Omental fat pad (tissue), 3 donors: ENCODE measurements at regions not wholly inside any gene's neighbourhood (a gene's known extent, or its start where the extent isn't known, plus 50 kb on each side); places are given as distances from the start of the nearest gene placed in this dataset.

Experiments used
- ATAC-seq: fragments of 150-250 bp; one replicate; pipeline ENCODE4 v1.9.1; 2016; ENCODE audit warnings: mild to moderate bottlenecking, moderate library complexity; ENCODE audit not compliant: low FRiP score
- DNase-seq: peaks from one replicate; pipeline ENCODE4 v3.0.0-alpha.2; 2019; ENCODE audit warnings: low spot score
- TF ChIP-seq, protein P1 (sequence below), 3 donors: fragments of 450-650 bp; IDR thresholded peaks; one replicate each; pipeline ENCODE4 v1.5.1; 2016 to 2017; ENCODE audit warnings: antibody characterized with exemption in 3 of 3, mild to moderate bottlenecking in 3 of 3, moderate library complexity in 2 of 3

DNA sequence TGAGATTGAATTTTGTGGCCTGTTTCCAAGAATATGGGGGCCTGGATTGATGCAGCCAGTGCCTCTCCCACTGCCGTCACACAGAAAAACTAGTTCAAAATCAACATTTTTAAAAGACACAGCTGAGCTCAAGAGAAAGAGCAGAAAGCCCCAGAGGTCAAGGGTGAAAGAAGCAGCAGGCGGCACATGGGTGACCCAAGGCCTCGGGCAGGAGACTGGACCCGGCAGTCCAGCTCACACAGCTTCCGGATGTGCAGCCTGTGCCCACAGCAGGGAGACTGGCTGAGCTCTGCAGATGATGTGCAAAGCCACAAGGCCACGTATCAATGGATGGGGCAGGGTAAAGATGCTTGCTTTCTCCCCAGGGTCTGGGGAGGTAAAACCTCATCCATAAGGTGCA is 50.4 kb upstream of the RNF32 start:
- ATAC-seq (no peak), DNase-seq (no peak)
- TF ChIP-seq, protein P1, sequence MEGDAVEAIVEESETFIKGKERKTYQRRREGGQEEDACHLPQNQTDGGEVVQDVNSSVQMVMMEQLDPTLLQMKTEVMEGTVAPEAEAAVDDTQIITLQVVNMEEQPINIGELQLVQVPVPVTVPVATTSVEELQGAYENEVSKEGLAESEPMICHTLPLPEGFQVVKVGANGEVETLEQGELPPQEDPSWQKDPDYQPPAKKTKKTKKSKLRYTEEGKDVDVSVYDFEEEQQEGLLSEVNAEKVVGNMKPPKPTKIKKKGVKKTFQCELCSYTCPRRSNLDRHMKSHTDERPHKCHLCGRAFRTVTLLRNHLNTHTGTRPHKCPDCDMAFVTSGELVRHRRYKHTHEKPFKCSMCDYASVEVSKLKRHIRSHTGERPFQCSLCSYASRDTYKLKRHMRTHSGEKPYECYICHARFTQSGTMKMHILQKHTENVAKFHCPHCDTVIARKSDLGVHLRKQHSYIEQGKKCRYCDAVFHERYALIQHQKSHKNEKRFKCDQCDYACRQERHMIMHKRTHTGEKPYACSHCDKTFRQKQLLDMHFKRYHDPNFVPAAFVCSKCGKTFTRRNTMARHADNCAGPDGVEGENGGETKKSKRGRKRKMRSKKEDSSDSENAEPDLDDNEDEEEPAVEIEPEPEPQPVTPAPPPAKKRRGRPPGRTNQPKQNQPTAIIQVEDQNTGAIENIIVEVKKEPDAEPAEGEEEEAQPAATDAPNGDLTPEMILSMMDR (IDR thresholded peaks at IDR 0.05): no peak

DNA sequence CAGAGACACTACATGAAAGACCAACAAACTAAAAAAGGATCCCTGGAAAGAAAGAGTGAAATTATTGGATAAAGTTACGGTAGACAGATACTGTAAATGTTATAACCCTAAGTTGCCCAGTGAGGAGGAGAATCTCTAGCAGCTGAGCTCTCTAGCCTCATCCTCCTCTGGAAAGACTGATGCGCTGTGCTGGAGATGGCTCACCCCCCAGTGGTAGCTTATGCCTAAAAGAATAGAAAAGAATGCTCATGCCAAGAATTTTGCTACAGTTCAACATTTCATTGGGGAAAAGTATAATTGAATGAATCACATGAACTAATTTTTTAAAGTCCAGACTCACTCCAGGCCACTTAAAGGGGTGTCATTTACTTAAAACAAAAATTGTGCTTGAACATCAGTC is 50.8 kb upstream of the RNF32 start:
- DNase-seq: no peak
- TF ChIP-seq, protein P1 (IDR thresholded peaks at IDR 0.05): no peak
- ATAC-seq: no peak

DNA sequence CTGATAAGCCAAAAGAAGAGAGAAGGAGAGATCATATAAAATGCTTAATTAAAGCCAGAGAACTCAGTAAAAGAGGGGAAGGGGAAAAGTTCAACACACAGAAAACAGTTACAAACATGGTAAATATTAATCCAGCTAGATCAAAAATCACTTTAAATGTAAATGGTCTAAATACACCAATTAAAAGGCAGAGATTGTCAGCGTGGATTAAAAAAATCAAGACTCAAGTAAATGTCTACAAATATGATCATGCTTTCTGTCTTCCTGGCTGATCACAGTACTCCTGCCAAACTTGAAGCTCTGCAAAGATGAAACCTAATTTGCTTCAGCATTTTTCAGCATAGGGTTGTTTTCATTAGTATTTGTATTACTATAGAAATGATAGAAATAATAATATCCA is 54.6 kb upstream of the RNF32 start:
- TF ChIP-seq, protein P1 (IDR thresholded peaks at IDR 0.05): no peak
- DNase-seq (no peak), ATAC-seq (no peak)

DNA sequence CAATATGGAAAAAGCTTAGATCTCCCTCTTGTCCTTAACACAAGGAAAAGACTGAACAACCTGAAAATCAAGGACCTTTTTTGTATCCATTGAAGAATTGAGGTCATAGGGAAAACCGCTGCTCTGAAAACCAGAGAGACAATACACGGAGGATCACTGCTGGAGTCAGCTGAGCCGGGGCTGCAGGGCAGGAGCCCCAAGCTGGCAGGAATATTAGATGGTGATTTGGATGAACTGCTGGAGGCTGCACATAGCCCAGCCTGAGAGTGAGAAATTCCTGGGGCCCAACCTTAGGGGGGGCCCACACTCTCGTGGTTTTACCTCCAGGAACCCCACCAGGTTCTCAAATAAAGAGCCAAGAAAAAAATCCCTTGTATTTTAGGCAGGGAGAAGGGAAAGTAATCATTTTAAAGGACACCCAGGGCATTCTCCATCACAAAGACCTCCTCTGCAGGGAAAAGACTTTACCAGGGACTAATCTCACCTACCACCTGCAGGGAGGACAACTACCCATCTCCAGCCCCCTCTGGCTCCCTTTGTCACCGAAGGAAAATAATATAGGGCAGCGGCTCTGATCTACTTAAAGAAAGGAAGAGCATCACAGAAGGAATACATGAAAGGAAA is 55.4 kb upstream of the RNF32 start:
- no peak for ATAC-seq
- TF ChIP-seq, protein P1 (IDR thresholded peaks at IDR 0.05): no peak
- DNase-seq: no peak

DNA sequence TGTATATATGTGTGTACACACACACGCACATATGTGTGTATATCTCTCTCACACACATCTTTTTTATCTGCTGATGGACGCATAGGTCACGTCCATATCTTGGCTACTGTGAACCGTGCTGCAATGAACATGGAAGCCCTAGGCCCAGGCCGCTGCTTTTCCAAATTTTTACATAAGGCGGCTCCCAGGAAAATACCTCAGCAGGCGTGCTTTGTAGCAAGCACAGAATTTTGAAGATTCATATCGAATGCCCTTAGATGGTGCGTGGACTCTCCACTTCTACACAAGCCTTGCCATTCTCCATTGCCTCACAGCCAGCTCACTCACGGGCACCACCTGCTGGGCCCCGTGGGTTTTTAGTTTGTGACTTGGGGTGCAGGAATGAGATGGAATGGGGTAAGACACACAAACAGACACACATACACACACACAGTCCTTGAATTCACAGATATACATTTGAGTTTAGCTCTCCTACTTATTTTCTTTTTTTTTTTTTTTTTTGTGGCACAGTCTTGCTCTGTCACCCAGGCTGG is 57.9 kb upstream of the RNF32 start:
- no peak for DNase-seq
- ATAC-seq: no peak
- TF ChIP-seq, protein P1 (IDR thresholded peaks at IDR 0.05): no peak

DNA sequence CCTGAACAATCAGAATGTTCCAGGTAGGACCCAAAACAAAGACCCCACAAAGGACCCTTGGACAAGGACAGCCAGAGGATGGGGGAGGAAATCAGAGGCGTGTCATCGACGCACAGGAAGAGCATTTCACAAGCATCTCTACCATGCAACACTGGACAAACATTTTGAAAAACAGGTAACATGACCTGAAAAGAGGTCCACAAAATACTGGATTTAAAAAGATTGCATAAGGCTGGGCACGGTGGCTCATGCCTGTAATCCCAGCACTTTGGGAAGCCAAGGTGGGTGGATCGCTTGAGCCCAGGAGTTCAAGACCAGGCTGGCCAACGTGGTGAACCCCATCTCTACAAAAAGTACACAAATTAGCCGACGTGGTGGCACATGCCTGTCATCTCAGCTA is 60.5 kb upstream of the RNF32 start:
- DNase-seq: no peak
- TF ChIP-seq, protein P1 (IDR thresholded peaks at IDR 0.05): no peak
- ATAC-seq: no peak

DNA sequence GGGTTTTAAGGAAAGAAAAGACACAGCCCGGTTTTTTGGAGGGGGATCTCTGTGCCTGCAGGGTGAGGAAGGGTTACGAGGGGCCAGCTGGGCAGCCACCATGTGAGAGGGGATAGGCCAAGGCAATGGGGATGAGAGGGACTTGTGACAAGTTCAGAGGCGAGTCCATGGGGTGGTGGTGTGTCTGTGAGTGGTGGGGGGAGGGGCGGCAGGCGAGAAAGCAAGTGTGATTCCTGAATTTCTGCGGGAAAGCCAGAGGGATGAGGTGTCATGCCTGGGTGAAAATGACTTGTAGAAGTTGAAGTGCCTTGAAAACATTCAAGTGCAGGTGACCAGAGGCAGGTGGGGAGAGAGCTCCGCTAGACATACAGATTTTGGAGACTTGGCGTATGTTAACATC is 61.0 kb upstream of the RNF32 start:
- ATAC-seq (no peak), DNase-seq (no peak)
- TF ChIP-seq, protein P1 (IDR thresholded peaks at IDR 0.05): no peak
